ENCODE measurements at regions not wholly inside any gene's neighbourhood (a gene's known extent, or its start where the extent isn't known, plus 50 kb on each side); places are given as distances from the start of the nearest gene placed in this dataset.

GRCh38 chr9:107756091-107756490 lies 266.5 kb upstream of the KLF4 start:
- H3K4me1 ChIP-seq, result peaks cover 0 to 13% (median 0%) of the 10 kb centered on the region in 4 donors
- H3K4me3 ChIP-seq, result no peak overlapping the region
- no peaks in the 10 kb centered on the region for H3K27me3 ChIP-seq
- TF ChIP-seq CTCF (IDR thresholded peaks at IDR 0.05), result no peak
- TF ChIP-seq POLR2A (IDR thresholded peaks at IDR 0.05), result no peak
- H3K36me3 ChIP-seq, result no peaks in the 10 kb centered on the region
- H3K9me3 ChIP-seq, result no peaks in the 10 kb centered on the region
- no peak for DNase-seq
- H3K27ac ChIP-seq, result no peak overlapping the region

- DNase-seq, result peak in 1 of 3 donors; percentile 64
- no peaks in the 10 kb centered on the region for H3K36me3 ChIP-seq
- peak overlapping the region in 1 of 4 donors; percentile 42 for H3K27ac ChIP-seq
- H3K4me1 ChIP-seq, result peaks cover 0 to 20% (median 0%) of the 10 kb centered on the region in 4 donors
- H3K9me3 ChIP-seq, result no peaks in the 10 kb centered on the region
- no peaks in the 10 kb centered on the region for H3K27me3 ChIP-seq
- TF ChIP-seq POLR2A (IDR thresholded peaks at IDR 0.05) (no peak), CTCF (IDR thresholded peaks at IDR 0.05) (no peak)
- no peak overlapping the region for H3K4me3 ChIP-seq
Observed at GRCh38 chr9:107755246-107755645, 265.7 kb upstream of the KLF4 start.

GRCh38 chr9:107751567-107752210 lies 262.1 kb upstream of the KLF4 start:
- Histone ChIP-seq H3K36me3 (no peaks in the 10 kb centered on the region), H3K9me3 (no peaks in the 10 kb centered on the region), H3K4me1 (peaks cover 0 to 29% (median 0%) of the 10 kb centered on the region in 4 donors), H3K27ac (peak overlapping the region; percentile 46 to 82 (median 69)), H3K4me3 (no peak overlapping the region), H3K27me3 (no peaks in the 10 kb centered on the region)
- TF ChIP-seq POLR2A (IDR thresholded peaks at IDR 0.05) (no peak), CTCF (IDR thresholded peaks at IDR 0.05) (no peak)
- DNase-seq, result peak in 2 of 3 donors; percentile 75 to 86

GRCh38 chr9:107750741-107751566 lies 261.4 kb upstream of the KLF4 start:
- peaks cover 0 to 29% (median 0%) of the 10 kb centered on the region in 4 donors for H3K4me1 ChIP-seq
- peak overlapping the region; percentile 46 to 82 (median 69) for H3K27ac ChIP-seq
- no peak overlapping the region for H3K4me3 ChIP-seq
- no peak for TF ChIP-seq POLR2A (IDR thresholded peaks at IDR 0.05)
- TF ChIP-seq CTCF (IDR thresholded peaks at IDR 0.05), result no peak
- peak in 2 of 3 donors; percentile 25 to 82 for DNase-seq
- H3K9me3 ChIP-seq, result no peaks in the 10 kb centered on the region
- H3K36me3 ChIP-seq, result no peaks in the 10 kb centered on the region
- H3K27me3 ChIP-seq, result no peaks in the 10 kb centered on the region

GRCh38 chr9:107749787-107750444 lies 260.3 kb upstream of the KLF4 start:
- H3K4me1 ChIP-seq, result peaks cover 0 to 29% (median 0%) of the 10 kb centered on the region in 4 donors

More at GRCh38 chr9:107749787-107750444, 260.3 kb upstream of the KLF4 start:
- no peak overlapping the region for H3K4me3 ChIP-seq
- H3K27ac ChIP-seq, result peak overlapping the region; percentile 40 to 82 (median 68)
- TF ChIP-seq CTCF (IDR thresholded peaks at IDR 0.05), result no peak
- no peak for TF ChIP-seq POLR2A (IDR thresholded peaks at IDR 0.05)
- no peaks in the 10 kb centered on the region for H3K9me3 ChIP-seq
- no peaks in the 10 kb centered on the region for H3K27me3 ChIP-seq
- DNase-seq, result peak; percentile 35 to 85 (median 62)
- no peaks in the 10 kb centered on the region for H3K36me3 ChIP-seq
